DMS53 (cell line): ENCODE measurements at regions not wholly inside any gene's neighbourhood (a gene's known extent, or its start where the extent isn't known, plus 50 kb on each side); places are given as distances from the start of the nearest gene placed in this dataset.

Experiments
- DNase-seq: peaks from one replicate; lab custom pipeline; 2025; lab: John Stamatoyannopoulos, UW

GRCh38 chr22:34055525-34056200 is 135.4 kb upstream of the LARGE1 start:
- peak; percentile 1 for DNase-seq

- DNase-seq = no peak
Measured at GRCh38 chr22:34057726-34058125, 137.4 kb upstream of the LARGE1 start.

GRCh38 chr22:34064696-34065095 is 144.4 kb upstream of the LARGE1 start:
- no peak for DNase-seq

- no peak for DNase-seq
Measured at GRCh38 chr22:34067031-34067430, 146.8 kb upstream of the LARGE1 start.

- DNase-seq = no peak
Measured at GRCh38 chr22:34068001-34068400, 147.7 kb upstream of the LARGE1 start.

- no peak for DNase-seq
Measured at GRCh38 chr22:34070051-34070450, 149.8 kb upstream of the LARGE1 start.

- no peak for DNase-seq
Measured at GRCh38 chr22:34070531-34070930, 150.3 kb upstream of the LARGE1 start.

- no peak for DNase-seq
Measured at GRCh38 chr22:34072585-34072984, 152.3 kb upstream of the LARGE1 start.

- DNase-seq = no peak
Measured at GRCh38 chr22:34080433-34080832, 160.2 kb upstream of the LARGE1 start.

- DNase-seq = no peak
Measured at GRCh38 chr22:34096770-34097169, 176.5 kb upstream of the LARGE1 start.

- DNase-seq = no peak
Measured at GRCh38 chr22:34099278-34099677, 179.0 kb upstream of the LARGE1 start.

- DNase-seq = no peak
Measured at GRCh38 chr22:34102633-34103032, 182.4 kb upstream of the LARGE1 start.

- peak; percentile 18 for DNase-seq
Measured at GRCh38 chr22:34105461-34106062, 185.3 kb upstream of the LARGE1 start.

- no peak for DNase-seq
Measured at GRCh38 chr22:34108168-34108567, 187.9 kb upstream of the LARGE1 start.

- DNase-seq = peak; percentile 41
Measured at GRCh38 chr22:34111210-34111824, 191.0 kb upstream of the LARGE1 start.

GRCh38 chr22:34113381-34113780 is 193.1 kb upstream of the LARGE1 start:
- DNase-seq = no peak

GRCh38 chr22:34114406-34114805 is 194.1 kb upstream of the LARGE1 start:
- no peak for DNase-seq

- DNase-seq = no peak
Measured at GRCh38 chr22:34115722-34116121, 195.4 kb upstream of the LARGE1 start.

- no peak for DNase-seq
Measured at GRCh38 chr22:34116126-34116525, 195.8 kb upstream of the LARGE1 start.

GRCh38 chr22:34122042-34122441 is 201.8 kb upstream of the LARGE1 start:
- DNase-seq = no peak

GRCh38 chr22:34129691-34130486 is 209.6 kb upstream of the LARGE1 start:
- DNase-seq = no peak

GRCh38 chr22:34135749-34136148 is 215.5 kb upstream of the LARGE1 start:
- DNase-seq = no peak

GRCh38 chr22:34150023-34150422 is 229.7 kb upstream of the LARGE1 start:
- no peak for DNase-seq
